Parathyroid adenoma (tissue), 2 donors: ENCODE measurements at regions not wholly inside any gene's neighbourhood (a gene's known extent, or its start where the extent isn't known, plus 50 kb on each side); places are given as distances from the start of the nearest gene placed in this dataset.

Experiments
- H2AFZ ChIP-seq: fragments of 300-600 bp; sonication (generic); one replicate; pipeline ENCODE4 v1.7.0; 2017; ENCODE audit warnings: antibody characterized with exemption, mild to moderate bottlenecking
- H3K27ac ChIP-seq: fragments of 300-600 bp; sonication (generic); one replicate; pipeline ENCODE4 v1.7.0; 2017
- H3K27me3 ChIP-seq: fragments of 300-600 bp; sonication (generic); one replicate; pipeline ENCODE4 v1.7.0; 2017; ENCODE audit warnings: low read length; ENCODE audit not compliant: control insufficient read depth, insufficient read depth
- H3K36me3 ChIP-seq: fragments of 300-600 bp; sonication (generic); one replicate; pipeline ENCODE4 v1.7.0; 2017; ENCODE audit warnings: low read length; ENCODE audit not compliant: control insufficient read depth, insufficient read depth
- H3K4me1 ChIP-seq: fragments of 300-600 bp; sonication (generic); one replicate; pipeline ENCODE4 v1.7.0; 2017; ENCODE audit warnings: control low read depth
- H3K4me2 ChIP-seq: fragments of 300-600 bp; sonication (generic); one replicate; pipeline ENCODE4 v1.7.0; 2017; ENCODE audit warnings: low read length
- H3K4me3 ChIP-seq: fragments of 300-600 bp; sonication (generic); one replicate; pipeline ENCODE4 v1.7.0; 2017; ENCODE audit warnings: low read depth, low read length
- H3K79me2 ChIP-seq: fragments of 300-600 bp; sonication (generic); one replicate; pipeline ENCODE4 v1.7.0; 2017; ENCODE audit warnings: control low read depth
- H3K9ac ChIP-seq: fragments of 300-600 bp; sonication (generic); one replicate; pipeline ENCODE4 v1.7.0; 2017; ENCODE audit warnings: mild to moderate bottlenecking
- H3K9me3 ChIP-seq: fragments of 300-600 bp; sonication (generic); one replicate; pipeline ENCODE4 v1.7.0; 2017; ENCODE audit warnings: low read length; ENCODE audit not compliant: control insufficient read depth
- TF ChIP-seq, protein P1 (sequence below): fragments of 300-600 bp; sonication (generic); IDR thresholded peaks from one replicate; pipeline ENCODE4 v1.7.0; 2017; ENCODE audit warnings: antibody characterized with exemption, mild to moderate bottlenecking
- donor health status: primary hyperparathyroidism.

DNA sequence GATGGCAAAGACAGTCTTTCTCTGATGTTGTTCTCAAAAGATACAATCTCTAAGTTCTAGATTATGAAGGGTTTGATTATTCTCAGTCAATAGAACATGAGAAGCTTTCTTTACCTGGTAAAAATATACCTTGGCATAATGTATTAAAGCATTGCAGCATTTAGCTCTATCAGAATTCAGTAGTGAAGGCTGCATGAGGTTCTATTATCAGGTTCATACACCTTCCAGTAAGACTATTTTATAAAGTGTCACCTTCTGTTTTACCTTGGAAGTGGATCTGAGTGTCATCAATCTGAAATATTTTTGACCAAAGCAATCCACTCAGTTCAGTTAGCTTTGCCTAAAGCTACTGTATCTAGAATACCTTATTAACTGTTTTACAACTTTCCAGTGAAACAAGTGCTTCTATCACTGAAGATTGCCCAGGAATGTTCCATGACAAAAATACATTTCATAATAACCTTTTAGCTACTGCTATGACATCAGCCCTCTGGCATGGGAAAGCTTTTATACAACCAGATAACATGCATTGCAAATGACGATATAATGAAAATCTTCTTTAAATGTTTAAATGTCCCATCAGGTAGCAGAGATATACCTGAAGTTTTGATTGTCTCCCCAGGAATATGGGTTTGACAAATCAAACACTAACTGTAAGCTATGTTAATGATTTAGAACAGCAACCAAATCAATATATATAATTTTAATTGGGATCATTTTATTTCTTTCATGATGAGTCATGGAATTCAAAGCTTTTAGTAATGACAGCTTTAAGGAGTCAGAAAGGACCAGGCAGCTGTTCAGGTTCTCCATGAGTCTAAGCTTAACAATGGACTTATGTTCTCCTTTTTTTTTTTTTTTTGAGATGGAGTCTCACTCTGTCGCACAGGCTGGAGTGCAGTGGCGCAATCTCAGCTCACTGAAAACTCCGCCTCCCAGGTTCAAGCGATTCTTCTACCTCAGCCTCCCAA, 72.2 kb downstream of the UFM1 start:
- H2AFZ ChIP-seq = no peak overlapping the region
- H3K79me2 ChIP-seq = no peaks in the 10 kb centered on the region
- no peak overlapping the region for H3K9ac ChIP-seq
- H3K4me1 ChIP-seq = no peaks in the 10 kb centered on the region
- H3K36me3 ChIP-seq = no peaks in the 10 kb centered on the region
- no peak overlapping the region for H3K27ac ChIP-seq
- H3K9me3 ChIP-seq = no peaks in the 10 kb centered on the region
- H3K4me3 ChIP-seq = no peak overlapping the region
- H3K4me2 ChIP-seq = no peak overlapping the region
- no peaks in the 10 kb centered on the region for H3K27me3 ChIP-seq
- TF ChIP-seq, protein P1, sequence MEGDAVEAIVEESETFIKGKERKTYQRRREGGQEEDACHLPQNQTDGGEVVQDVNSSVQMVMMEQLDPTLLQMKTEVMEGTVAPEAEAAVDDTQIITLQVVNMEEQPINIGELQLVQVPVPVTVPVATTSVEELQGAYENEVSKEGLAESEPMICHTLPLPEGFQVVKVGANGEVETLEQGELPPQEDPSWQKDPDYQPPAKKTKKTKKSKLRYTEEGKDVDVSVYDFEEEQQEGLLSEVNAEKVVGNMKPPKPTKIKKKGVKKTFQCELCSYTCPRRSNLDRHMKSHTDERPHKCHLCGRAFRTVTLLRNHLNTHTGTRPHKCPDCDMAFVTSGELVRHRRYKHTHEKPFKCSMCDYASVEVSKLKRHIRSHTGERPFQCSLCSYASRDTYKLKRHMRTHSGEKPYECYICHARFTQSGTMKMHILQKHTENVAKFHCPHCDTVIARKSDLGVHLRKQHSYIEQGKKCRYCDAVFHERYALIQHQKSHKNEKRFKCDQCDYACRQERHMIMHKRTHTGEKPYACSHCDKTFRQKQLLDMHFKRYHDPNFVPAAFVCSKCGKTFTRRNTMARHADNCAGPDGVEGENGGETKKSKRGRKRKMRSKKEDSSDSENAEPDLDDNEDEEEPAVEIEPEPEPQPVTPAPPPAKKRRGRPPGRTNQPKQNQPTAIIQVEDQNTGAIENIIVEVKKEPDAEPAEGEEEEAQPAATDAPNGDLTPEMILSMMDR = no peak

DNA sequence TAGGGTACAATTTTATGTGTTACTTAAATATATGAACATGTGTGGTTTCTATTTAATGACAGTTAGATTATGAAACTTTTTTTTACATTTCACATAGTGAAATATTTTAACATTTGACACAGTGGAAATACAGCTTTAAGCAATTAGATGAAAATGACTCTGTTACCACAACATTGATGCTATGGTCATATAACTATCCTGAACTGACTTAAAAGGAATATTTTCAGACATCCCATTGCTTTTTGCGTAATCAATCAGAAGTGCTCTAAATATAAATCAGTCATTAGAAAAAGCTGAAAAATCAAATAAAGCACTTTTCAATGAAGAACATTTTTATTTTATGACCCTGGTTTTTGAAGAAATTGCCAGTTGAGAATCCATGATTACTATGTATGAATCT, 80.3 kb downstream of the UFM1 start:
- no peaks in the 10 kb centered on the region for H3K9me3 ChIP-seq
- H3K27me3 ChIP-seq = no peaks in the 10 kb centered on the region
- H3K79me2 ChIP-seq = no peaks in the 10 kb centered on the region
- TF ChIP-seq, protein P1 = no peak
- no peak overlapping the region for H3K4me3 ChIP-seq
- no peak overlapping the region for H3K27ac ChIP-seq
- H3K36me3 ChIP-seq = no peaks in the 10 kb centered on the region
- H3K4me1 ChIP-seq = no peaks in the 10 kb centered on the region
- H2AFZ ChIP-seq = no peak overlapping the region
- H3K4me2 ChIP-seq = no peak overlapping the region
- H3K9ac ChIP-seq = no peak overlapping the region

DNA sequence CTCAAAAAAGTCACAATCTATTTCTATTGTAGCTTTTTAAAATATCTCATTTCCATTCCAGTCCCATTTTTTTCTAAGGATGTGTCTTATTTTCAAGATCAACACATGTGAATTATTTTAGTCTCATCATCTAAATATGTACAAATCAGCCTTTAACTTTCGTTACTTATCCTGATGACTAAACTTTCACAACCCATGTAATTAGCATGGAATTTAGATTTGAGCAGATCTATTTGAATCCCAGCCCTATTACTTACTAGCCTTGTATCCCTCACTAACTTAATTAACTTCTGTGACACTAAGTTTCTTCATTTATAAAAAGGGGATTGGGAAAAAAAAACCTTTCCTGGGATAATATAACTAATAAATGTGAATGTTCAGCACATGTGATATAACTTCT, 81.1 kb downstream of the UFM1 start:
- no peaks in the 10 kb centered on the region for H3K36me3 ChIP-seq
- no peaks in the 10 kb centered on the region for H3K4me1 ChIP-seq
- TF ChIP-seq, protein P1 = no peak
- no peak overlapping the region for H3K27ac ChIP-seq
- H3K79me2 ChIP-seq = no peaks in the 10 kb centered on the region
- H3K27me3 ChIP-seq = no peaks in the 10 kb centered on the region
- no peak overlapping the region for H3K4me3 ChIP-seq
- no peak overlapping the region for H3K4me2 ChIP-seq
- H3K9me3 ChIP-seq = no peaks in the 10 kb centered on the region
- no peak overlapping the region for H2AFZ ChIP-seq
- H3K9ac ChIP-seq = no peak overlapping the region

DNA sequence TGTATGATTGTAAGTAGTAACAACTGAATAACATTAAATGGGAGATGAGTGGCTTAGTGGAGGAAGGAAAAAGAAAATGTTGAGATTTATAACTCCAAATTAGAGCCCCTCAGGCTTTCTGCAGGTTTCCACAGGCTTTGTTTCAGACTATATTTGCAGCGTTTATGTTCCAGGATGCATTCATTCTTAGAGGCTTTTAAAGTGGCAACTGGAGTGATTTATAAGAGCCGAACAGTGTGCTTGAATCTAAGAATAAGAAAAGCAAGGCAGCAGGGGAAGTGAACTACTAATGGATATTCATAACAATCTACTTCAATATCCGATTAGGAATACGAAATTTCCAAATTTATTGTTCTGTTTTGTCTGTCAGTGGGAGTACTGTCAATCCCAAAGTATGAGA, 91.0 kb downstream of the UFM1 start:
- H3K36me3 ChIP-seq = no peaks in the 10 kb centered on the region
- TF ChIP-seq, protein P1 = no peak
- H3K27ac ChIP-seq = no peak overlapping the region
- no peaks in the 10 kb centered on the region for H3K9me3 ChIP-seq
- no peaks in the 10 kb centered on the region for H3K27me3 ChIP-seq
- no peak overlapping the region for H3K9ac ChIP-seq
- H3K4me2 ChIP-seq = no peak overlapping the region
- H3K79me2 ChIP-seq = no peaks in the 10 kb centered on the region
- H2AFZ ChIP-seq = no peak overlapping the region
- no peaks in the 10 kb centered on the region for H3K4me1 ChIP-seq
- no peak overlapping the region for H3K4me3 ChIP-seq

DNA sequence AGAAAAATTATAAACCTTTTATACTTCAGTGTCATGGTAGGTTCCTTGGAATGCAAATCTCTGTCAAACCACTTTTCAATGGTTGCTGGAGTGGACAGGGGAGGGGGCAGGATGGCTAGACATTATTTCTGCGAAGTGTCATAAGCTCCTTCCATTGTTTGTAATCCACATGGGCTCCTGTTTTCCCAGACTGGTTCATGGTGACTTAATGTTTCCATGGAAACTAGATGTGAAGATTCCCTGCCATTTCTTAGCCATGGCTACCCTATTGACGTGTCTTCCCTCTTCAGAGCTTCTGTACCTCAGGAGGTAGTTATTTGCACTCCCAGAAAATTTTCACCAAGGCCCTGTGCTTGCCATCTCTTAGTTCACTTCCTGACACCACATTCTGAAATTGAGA, 95.3 kb downstream of the UFM1 start:
- H3K4me2 ChIP-seq = no peak overlapping the region
- H2AFZ ChIP-seq = no peak overlapping the region
- H3K36me3 ChIP-seq = no peaks in the 10 kb centered on the region
- TF ChIP-seq, protein P1 = no peak
- H3K9ac ChIP-seq = no peak overlapping the region
- H3K79me2 ChIP-seq = no peaks in the 10 kb centered on the region
- H3K4me1 ChIP-seq = no peaks in the 10 kb centered on the region
- H3K27me3 ChIP-seq = no peaks in the 10 kb centered on the region
- no peak overlapping the region for H3K4me3 ChIP-seq
- H3K27ac ChIP-seq = no peak overlapping the region
- H3K9me3 ChIP-seq = no peaks in the 10 kb centered on the region
